ENCODE measurements at regions not wholly inside any gene's neighbourhood (a gene's known extent, or its start where the extent isn't known, plus 50 kb on each side); places are given as distances from the start of the nearest gene placed in this dataset.

GRCh38 chr12:42976620-42977019 is 387.1 kb upstream of the PRICKLE1 start:
- Histone ChIP-seq H3K4me1 (ENCODE audit: control insufficient read depth, insufficient read depth, low read length) (no peaks in the 10 kb centered on the region), H3K36me3 (ENCODE audit: control insufficient read depth, insufficient read depth, low read length) (no peaks in the 10 kb centered on the region), H3K27ac (ENCODE audit: low read length) (no peak overlapping the region), H3K27me3 (ENCODE audit: control insufficient read depth, insufficient read depth, low read length) (no peaks in the 10 kb centered on the region), H3K4me3 (ENCODE audit: low read length) (no peak overlapping the region), H3K9me3 (ENCODE audit: control insufficient read depth, insufficient read depth, low read length) (no peaks in the 10 kb centered on the region)
- DNase-seq (ENCODE audit: low read depth, low spot score), result no peak

- WGBS (ENCODE audit: insufficient coverage, insufficient read length), result no CpG with 5 or more reads among the region's 3 CpGs
- Histone ChIP-seq H3K27ac (ENCODE audit: low read length) (no peak overlapping the region), H3K9me3 (ENCODE audit: control insufficient read depth, insufficient read depth, low read length) (no peaks in the 10 kb centered on the region)
Measured at GRCh38 chr12:42976122-42976521, 386.6 kb upstream of the PRICKLE1 start.

GRCh38 chr12:42969355-42969754 is 379.8 kb upstream of the PRICKLE1 start:
- H3K36me3 ChIP-seq (ENCODE audit: control insufficient read depth, insufficient read depth, low read length), result no peaks in the 10 kb centered on the region
- DNase-seq (ENCODE audit: low read depth, low spot score), result no peak
- H3K4me1 ChIP-seq (ENCODE audit: control insufficient read depth, insufficient read depth, low read length), result no peaks in the 10 kb centered on the region
- no peaks in the 10 kb centered on the region for H3K27me3 ChIP-seq (ENCODE audit: control insufficient read depth, insufficient read depth, low read length)
- H3K27ac ChIP-seq (ENCODE audit: low read length), result no peak overlapping the region
- no peaks in the 10 kb centered on the region for H3K9me3 ChIP-seq (ENCODE audit: control insufficient read depth, insufficient read depth, low read length)
- no CpG with 5 or more reads among the region's 5 CpGs for WGBS (ENCODE audit: insufficient coverage, insufficient read length)
- no peak overlapping the region for H3K4me3 ChIP-seq (ENCODE audit: low read length)

More at GRCh38 chr12:42976122-42976521, 386.6 kb upstream of the PRICKLE1 start:
- Histone ChIP-seq H3K4me1 (ENCODE audit: control insufficient read depth, insufficient read depth, low read length) (no peaks in the 10 kb centered on the region), H3K36me3 (ENCODE audit: control insufficient read depth, insufficient read depth, low read length) (no peaks in the 10 kb centered on the region), H3K27me3 (ENCODE audit: control insufficient read depth, insufficient read depth, low read length) (no peaks in the 10 kb centered on the region), H3K4me3 (ENCODE audit: low read length) (no peak overlapping the region)
- no peak for DNase-seq (ENCODE audit: low read depth, low spot score)

GRCh38 chr12:42968426-42968825 is 378.9 kb upstream of the PRICKLE1 start:
- Histone ChIP-seq H3K36me3 (ENCODE audit: control insufficient read depth, insufficient read depth, low read length) (no peaks in the 10 kb centered on the region), H3K27me3 (ENCODE audit: control insufficient read depth, insufficient read depth, low read length) (no peaks in the 10 kb centered on the region), H3K4me1 (ENCODE audit: control insufficient read depth, insufficient read depth, low read length) (no peaks in the 10 kb centered on the region), H3K4me3 (ENCODE audit: low read length) (no peak overlapping the region), H3K27ac (ENCODE audit: low read length) (no peak overlapping the region), H3K9me3 (ENCODE audit: control insufficient read depth, insufficient read depth, low read length) (no peaks in the 10 kb centered on the region)
- WGBS (ENCODE audit: insufficient coverage, insufficient read length), result no CpG with 5 or more reads among the region's 1 CpG
- no peak for DNase-seq (ENCODE audit: low read depth, low spot score)

GRCh38 chr12:42967850-42968249 is 378.3 kb upstream of the PRICKLE1 start:
- Histone ChIP-seq H3K27me3 (ENCODE audit: control insufficient read depth, insufficient read depth, low read length) (no peaks in the 10 kb centered on the region), H3K4me1 (ENCODE audit: control insufficient read depth, insufficient read depth, low read length) (no peaks in the 10 kb centered on the region), H3K4me3 (ENCODE audit: low read length) (no peak overlapping the region), H3K27ac (ENCODE audit: low read length) (no peak overlapping the region), H3K36me3 (ENCODE audit: control insufficient read depth, insufficient read depth, low read length) (no peaks in the 10 kb centered on the region), H3K9me3 (ENCODE audit: control insufficient read depth, insufficient read depth, low read length) (no peaks in the 10 kb centered on the region)
- WGBS (ENCODE audit: insufficient coverage, insufficient read length), result no CpG with 5 or more reads among the region's 3 CpGs
- no peak for DNase-seq (ENCODE audit: low read depth, low spot score)

- WGBS (ENCODE audit: insufficient coverage, insufficient read length), result no CpG with 5 or more reads among the region's 3 CpGs
- no peaks in the 10 kb centered on the region for H3K9me3 ChIP-seq (ENCODE audit: control insufficient read depth, insufficient read depth, low read length)
- H3K4me1 ChIP-seq (ENCODE audit: control insufficient read depth, insufficient read depth, low read length), result no peaks in the 10 kb centered on the region
- H3K36me3 ChIP-seq (ENCODE audit: control insufficient read depth, insufficient read depth, low read length), result no peaks in the 10 kb centered on the region
- no peak for DNase-seq (ENCODE audit: low read depth, low spot score)
- no peak overlapping the region for H3K4me3 ChIP-seq (ENCODE audit: low read length)
- H3K27me3 ChIP-seq (ENCODE audit: control insufficient read depth, insufficient read depth, low read length), result no peaks in the 10 kb centered on the region
- H3K27ac ChIP-seq (ENCODE audit: low read length), result no peak overlapping the region
Measured at GRCh38 chr12:42963988-42964387, 374.4 kb upstream of the PRICKLE1 start.

GRCh38 chr12:42962384-42962783 is 372.8 kb upstream of the PRICKLE1 start:
- H3K27ac ChIP-seq (ENCODE audit: low read length), result no peak overlapping the region
- H3K36me3 ChIP-seq (ENCODE audit: control insufficient read depth, insufficient read depth, low read length), result no peaks in the 10 kb centered on the region
- no peaks in the 10 kb centered on the region for H3K4me1 ChIP-seq (ENCODE audit: control insufficient read depth, insufficient read depth, low read length)
- no peak for DNase-seq (ENCODE audit: low read depth, low spot score)
- no peak overlapping the region for H3K4me3 ChIP-seq (ENCODE audit: low read length)
- no peaks in the 10 kb centered on the region for H3K9me3 ChIP-seq (ENCODE audit: control insufficient read depth, insufficient read depth, low read length)
- no CpG with 5 or more reads among the region's 2 CpGs for WGBS (ENCODE audit: insufficient coverage, insufficient read length)
- H3K27me3 ChIP-seq (ENCODE audit: control insufficient read depth, insufficient read depth, low read length), result no peaks in the 10 kb centered on the region

GRCh38 chr12:42961395-42961794 is 371.8 kb upstream of the PRICKLE1 start:
- Histone ChIP-seq H3K27ac (ENCODE audit: low read length) (no peak overlapping the region), H3K27me3 (ENCODE audit: control insufficient read depth, insufficient read depth, low read length) (no peaks in the 10 kb centered on the region), H3K36me3 (ENCODE audit: control insufficient read depth, insufficient read depth, low read length) (no peaks in the 10 kb centered on the region), H3K9me3 (ENCODE audit: control insufficient read depth, insufficient read depth, low read length) (no peaks in the 10 kb centered on the region), H3K4me3 (ENCODE audit: low read length) (no peak overlapping the region), H3K4me1 (ENCODE audit: control insufficient read depth, insufficient read depth, low read length) (no peaks in the 10 kb centered on the region)
- DNase-seq (ENCODE audit: low read depth, low spot score), result no peak
- WGBS (ENCODE audit: insufficient coverage, insufficient read length), result no CpG with 5 or more reads among the region's 3 CpGs

GRCh38 chr12:42960087-42960527 is 370.6 kb upstream of the PRICKLE1 start:
- Histone ChIP-seq H3K4me1 (ENCODE audit: control insufficient read depth, insufficient read depth, low read length) (no peaks in the 10 kb centered on the region), H3K27ac (ENCODE audit: low read length) (no peak overlapping the region), H3K4me3 (ENCODE audit: low read length) (no peak overlapping the region), H3K36me3 (ENCODE audit: control insufficient read depth, insufficient read depth, low read length) (no peaks in the 10 kb centered on the region), H3K27me3 (ENCODE audit: control insufficient read depth, insufficient read depth, low read length) (no peaks in the 10 kb centered on the region), H3K9me3 (ENCODE audit: control insufficient read depth, insufficient read depth, low read length) (no peaks in the 10 kb centered on the region)
- WGBS (ENCODE audit: insufficient coverage, insufficient read length), result no CpG with 5 or more reads among the region's 4 CpGs
- DNase-seq (ENCODE audit: low read depth, low spot score), result no peak

- H3K4me3 ChIP-seq (ENCODE audit: low read length), result no peak overlapping the region
- no peaks in the 10 kb centered on the region for H3K27me3 ChIP-seq (ENCODE audit: control insufficient read depth, insufficient read depth, low read length)
- DNase-seq (ENCODE audit: low read depth, low spot score), result no peak
- no peaks in the 10 kb centered on the region for H3K36me3 ChIP-seq (ENCODE audit: control insufficient read depth, insufficient read depth, low read length)
- no peaks in the 10 kb centered on the region for H3K4me1 ChIP-seq (ENCODE audit: control insufficient read depth, insufficient read depth, low read length)
- no CpG with 5 or more reads among the region's 1 CpG for WGBS (ENCODE audit: insufficient coverage, insufficient read length)
- no peaks in the 10 kb centered on the region for H3K9me3 ChIP-seq (ENCODE audit: control insufficient read depth, insufficient read depth, low read length)
- no peak overlapping the region for H3K27ac ChIP-seq (ENCODE audit: low read length)
Measured at GRCh38 chr12:42958291-42958674, 368.7 kb upstream of the PRICKLE1 start.

- H3K9me3 ChIP-seq (ENCODE audit: control insufficient read depth, insufficient read depth, low read length), result no peaks in the 10 kb centered on the region
- no peak for DNase-seq (ENCODE audit: low read depth, low spot score)
- H3K4me1 ChIP-seq (ENCODE audit: control insufficient read depth, insufficient read depth, low read length), result no peaks in the 10 kb centered on the region
- no peak overlapping the region for H3K4me3 ChIP-seq (ENCODE audit: low read length)
- H3K27ac ChIP-seq (ENCODE audit: low read length), result no peak overlapping the region
- H3K36me3 ChIP-seq (ENCODE audit: control insufficient read depth, insufficient read depth, low read length), result no peaks in the 10 kb centered on the region
- no CpG with 5 or more reads among the region's 1 CpG for WGBS (ENCODE audit: insufficient coverage, insufficient read length)
- H3K27me3 ChIP-seq (ENCODE audit: control insufficient read depth, insufficient read depth, low read length), result no peaks in the 10 kb centered on the region
Measured at GRCh38 chr12:42957561-42958290, 368.2 kb upstream of the PRICKLE1 start.
